HL-60 (cell line): ENCODE measurements at regions not wholly inside any gene's neighbourhood (a gene's known extent, or its start where the extent isn't known, plus 50 kb on each side); places are given as distances from the start of the nearest gene placed in this dataset.

ENCODE experiments used
- GABPA ChIP-seq: IDR thresholded peaks from 2 replicates; pipeline ENCODE4 v1.6.1; 2012; ENCODE audit warnings: low read depth
- POLR2AphosphoS5 ChIP-seq: IDR thresholded peaks from 2 replicates; pipeline ENCODE4 v1.6.1; 2012; ENCODE audit warnings: low read depth
- REST ChIP-seq: IDR thresholded peaks from 2 replicates; pipeline ENCODE4 v1.6.1; 2012; ENCODE audit warnings: low read depth; ENCODE audit not compliant: insufficient replicate concordance
- SPI1 ChIP-seq: IDR thresholded peaks from 2 replicates; pipeline ENCODE4 v1.6.1; 2012; ENCODE audit warnings: low read depth, mild to moderate bottlenecking, borderline replicate concordance
- TF ChIP-seq, protein P1 (sequence below): IDR thresholded peaks from one replicate; pipeline ENCODE4 v1.5.1; 2011; ENCODE audit warnings: low read length, control low read depth, inconsistent platforms; ENCODE audit not compliant: insufficient read depth

GRCh38 chr4:82275431-82276331 lies 98.1 kb downstream of the HNRNPD start:
- TF ChIP-seq, protein P1, sequence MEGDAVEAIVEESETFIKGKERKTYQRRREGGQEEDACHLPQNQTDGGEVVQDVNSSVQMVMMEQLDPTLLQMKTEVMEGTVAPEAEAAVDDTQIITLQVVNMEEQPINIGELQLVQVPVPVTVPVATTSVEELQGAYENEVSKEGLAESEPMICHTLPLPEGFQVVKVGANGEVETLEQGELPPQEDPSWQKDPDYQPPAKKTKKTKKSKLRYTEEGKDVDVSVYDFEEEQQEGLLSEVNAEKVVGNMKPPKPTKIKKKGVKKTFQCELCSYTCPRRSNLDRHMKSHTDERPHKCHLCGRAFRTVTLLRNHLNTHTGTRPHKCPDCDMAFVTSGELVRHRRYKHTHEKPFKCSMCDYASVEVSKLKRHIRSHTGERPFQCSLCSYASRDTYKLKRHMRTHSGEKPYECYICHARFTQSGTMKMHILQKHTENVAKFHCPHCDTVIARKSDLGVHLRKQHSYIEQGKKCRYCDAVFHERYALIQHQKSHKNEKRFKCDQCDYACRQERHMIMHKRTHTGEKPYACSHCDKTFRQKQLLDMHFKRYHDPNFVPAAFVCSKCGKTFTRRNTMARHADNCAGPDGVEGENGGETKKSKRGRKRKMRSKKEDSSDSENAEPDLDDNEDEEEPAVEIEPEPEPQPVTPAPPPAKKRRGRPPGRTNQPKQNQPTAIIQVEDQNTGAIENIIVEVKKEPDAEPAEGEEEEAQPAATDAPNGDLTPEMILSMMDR = peak; percentile 25
- no peak for TF ChIP-seq REST
- TF ChIP-seq GABPA = no peak
- TF ChIP-seq POLR2AphosphoS5 = no peak
- TF ChIP-seq SPI1 = no peak
